ENCODE measurements at regions not wholly inside any gene's neighbourhood (a gene's known extent, or its start where the extent isn't known, plus 50 kb on each side); places are given as distances from the start of the nearest gene placed in this dataset.
"Not testable (repeated sequence)": the region's sequence is repeated elsewhere in the genome, so short reads cannot be mapped to it uniquely, and the experiment has no call there.

DNA sequence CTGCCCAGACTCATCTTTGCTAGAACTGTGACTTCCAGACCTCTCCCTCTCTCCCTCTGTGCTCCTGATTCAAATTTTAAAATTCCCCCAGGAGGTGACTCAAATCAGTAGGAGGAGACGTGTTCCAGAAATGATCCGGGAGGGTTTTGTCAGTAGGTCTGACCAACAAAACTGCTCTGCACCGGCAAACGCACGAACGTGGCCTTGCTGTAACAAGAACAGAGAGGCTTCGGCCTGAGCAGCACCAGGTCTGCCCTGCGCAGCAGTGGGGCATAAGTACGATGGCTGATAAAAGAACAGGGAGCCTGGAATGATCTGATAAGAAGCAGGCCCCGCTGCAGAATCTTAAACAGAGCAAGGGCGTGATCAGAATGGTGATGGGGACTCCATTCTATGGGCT lies 152.7 kb upstream of the AUTS2 start:
- DNase-seq (ENCODE audit: low spot score): no peak

DNA sequence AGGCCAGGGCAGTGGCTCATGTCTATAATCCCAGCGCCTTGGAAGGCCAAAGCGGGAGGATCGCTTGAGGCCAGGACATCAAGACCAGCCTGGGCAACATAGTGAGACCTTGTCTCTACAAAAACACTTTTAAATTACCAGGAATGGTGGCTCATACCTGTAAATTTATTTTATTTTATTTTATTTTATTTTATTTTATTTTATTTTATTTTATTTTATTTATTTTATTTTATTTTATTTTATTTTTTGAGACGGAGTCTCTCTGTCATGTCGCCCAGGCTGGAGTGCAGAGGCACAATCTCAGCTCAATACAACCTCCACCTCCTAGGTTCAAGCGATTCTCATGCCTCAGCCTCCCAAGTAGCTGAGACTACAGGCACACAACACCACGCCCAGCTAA lies 152.1 kb upstream of the AUTS2 start:
- not testable (repeated sequence) for DNase-seq (ENCODE audit: low spot score)

DNA sequence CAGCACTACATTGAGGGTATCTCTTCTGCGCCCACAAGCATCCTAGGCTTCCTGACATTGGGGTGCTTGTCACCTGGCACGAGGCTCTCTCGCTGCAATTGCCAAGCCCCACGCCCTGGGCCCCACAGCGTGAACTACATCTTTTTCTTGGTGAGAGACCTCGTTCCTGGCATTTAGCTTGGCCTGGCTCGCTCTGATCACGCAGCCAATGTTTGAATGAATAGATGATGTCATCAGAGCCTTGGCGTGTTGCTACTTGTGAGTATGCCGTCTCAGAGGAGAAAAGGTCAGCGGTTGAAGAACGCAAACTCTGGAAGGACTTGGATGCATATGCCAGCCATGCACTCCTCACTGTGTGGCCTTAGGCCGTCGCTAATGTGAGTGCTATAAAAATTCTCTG lies 150.2 kb upstream of the AUTS2 start:
- DNase-seq (ENCODE audit: low spot score): no peak

GRCh38 chr7:69450456-69450855 lies 147.8 kb upstream of the AUTS2 start:
- no peak for DNase-seq (ENCODE audit: low spot score)

DNA sequence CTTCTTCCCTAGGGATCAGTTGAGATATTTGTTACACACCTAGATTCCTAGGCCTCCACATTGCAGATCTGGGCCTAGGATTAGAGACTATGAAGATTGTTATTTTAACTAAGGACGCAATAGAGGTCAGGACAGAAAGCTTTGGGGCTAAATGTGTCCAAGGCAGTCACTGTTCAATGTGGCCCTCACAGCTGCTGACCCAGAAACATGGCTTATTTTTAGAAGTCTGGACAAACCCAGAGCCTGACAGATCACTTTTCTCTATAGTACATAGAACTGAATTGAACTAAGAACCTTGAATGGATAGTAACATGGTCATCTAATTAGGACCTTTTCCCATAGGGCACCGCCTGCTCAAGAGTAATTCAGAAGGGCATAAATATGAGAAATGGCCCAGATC lies 146.6 kb upstream of the AUTS2 start:
- DNase-seq (ENCODE audit: low spot score): no peak

GRCh38 chr7:69452797-69453196 lies 145.5 kb upstream of the AUTS2 start:
- no peak for DNase-seq (ENCODE audit: low spot score)

- DNase-seq (ENCODE audit: low spot score): no peak
Observed at GRCh38 chr7:69457595-69458504, 140.4 kb upstream of the AUTS2 start.

GRCh38 chr7:69464035-69464434 lies 134.2 kb upstream of the AUTS2 start:
- DNase-seq (ENCODE audit: low spot score): no peak

DNA sequence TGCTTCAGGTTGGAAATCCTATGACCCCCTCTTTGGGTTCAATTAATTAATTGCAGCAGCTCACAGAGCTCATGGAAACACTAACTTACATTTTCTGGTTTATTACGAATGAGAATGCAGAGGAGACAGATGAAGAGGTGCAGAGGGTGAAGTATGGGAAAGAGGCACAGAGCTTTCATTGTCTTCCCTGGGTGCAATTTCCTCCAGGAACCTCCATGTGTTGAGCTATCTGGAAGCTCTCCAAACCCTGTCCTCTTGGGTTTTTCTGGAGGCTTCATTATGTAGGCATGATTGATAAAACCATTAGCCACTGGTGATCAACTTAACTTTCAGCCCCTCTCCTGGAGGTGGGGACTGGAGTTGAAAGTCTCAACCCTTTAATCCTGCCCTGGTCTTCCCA lies 133.0 kb upstream of the AUTS2 start:
- no peak for DNase-seq (ENCODE audit: low spot score)

- DNase-seq (ENCODE audit: low spot score): no peak
Observed at GRCh38 chr7:69467826-69468225, 130.4 kb upstream of the AUTS2 start.

DNA sequence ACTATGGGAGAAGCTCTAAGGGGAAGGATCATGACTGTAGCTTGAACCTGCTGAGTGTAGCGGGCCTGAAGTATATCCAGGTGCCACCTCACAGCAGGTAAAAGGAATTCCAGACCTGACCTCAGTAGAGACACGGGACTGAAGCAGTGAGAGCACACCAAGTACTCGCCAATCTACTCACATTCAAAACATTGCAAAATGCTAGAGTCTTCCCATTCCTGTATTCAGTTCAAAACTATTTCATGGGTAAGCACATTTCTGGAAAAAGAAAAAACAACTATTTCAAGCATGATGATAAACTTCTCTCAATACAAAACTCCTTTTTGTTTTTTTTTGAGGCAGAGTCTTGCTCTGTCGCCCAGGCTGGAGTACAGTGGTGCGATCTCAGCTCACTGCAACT lies 121.9 kb upstream of the AUTS2 start:
- no peak for DNase-seq (ENCODE audit: low spot score)

GRCh38 chr7:69482676-69483075 lies 115.6 kb upstream of the AUTS2 start:
- DNase-seq (ENCODE audit: low spot score): no peak

- DNase-seq (ENCODE audit: low spot score): no peak
Observed at GRCh38 chr7:69489533-69489932, 108.7 kb upstream of the AUTS2 start.

- DNase-seq (ENCODE audit: low spot score): no peak
Observed at GRCh38 chr7:69498671-69499070, 99.6 kb upstream of the AUTS2 start.

- no peak for DNase-seq (ENCODE audit: low spot score)
Observed at GRCh38 chr7:69502358-69502757, 95.9 kb upstream of the AUTS2 start.

GRCh38 chr7:69504733-69505420 lies 93.4 kb upstream of the AUTS2 start:
- no peak for DNase-seq (ENCODE audit: low spot score)

GRCh38 chr7:69508736-69509135 lies 89.5 kb upstream of the AUTS2 start:
- DNase-seq (ENCODE audit: low spot score): no peak

GRCh38 chr7:69510114-69510513 lies 88.2 kb upstream of the AUTS2 start:
- no peak for DNase-seq (ENCODE audit: low spot score)

- no peak for DNase-seq (ENCODE audit: low spot score)
Observed at GRCh38 chr7:69515495-69516212, 82.6 kb upstream of the AUTS2 start.

DNA sequence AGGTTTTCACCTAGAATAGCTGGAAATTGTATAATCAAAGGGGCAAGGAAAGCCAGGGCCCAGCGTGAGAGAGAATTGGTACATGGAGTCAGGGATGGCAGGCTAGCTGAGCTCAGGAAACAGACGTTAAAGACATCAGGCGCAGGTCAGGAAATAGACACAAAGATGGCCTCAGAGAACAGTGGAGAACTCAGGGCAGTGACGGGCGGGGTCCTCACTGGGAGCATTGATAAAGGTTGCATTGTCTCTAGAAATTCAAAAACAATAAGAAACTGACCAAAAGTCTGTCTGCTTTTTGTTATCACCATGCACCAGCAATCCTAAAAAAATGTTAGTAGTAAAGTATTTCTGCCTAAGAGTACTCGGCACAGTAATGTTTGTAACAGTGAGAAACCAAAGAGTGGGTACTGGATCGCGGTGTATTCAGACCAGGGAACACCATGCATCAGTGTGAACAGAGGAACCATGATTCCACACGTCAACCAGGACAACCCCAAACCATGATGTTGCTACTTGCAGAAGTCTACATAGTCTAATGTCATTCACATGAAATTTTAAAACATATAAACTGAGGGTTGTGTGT lies 81.9 kb upstream of the AUTS2 start:
- no peak for DNase-seq (ENCODE audit: low spot score)

DNA sequence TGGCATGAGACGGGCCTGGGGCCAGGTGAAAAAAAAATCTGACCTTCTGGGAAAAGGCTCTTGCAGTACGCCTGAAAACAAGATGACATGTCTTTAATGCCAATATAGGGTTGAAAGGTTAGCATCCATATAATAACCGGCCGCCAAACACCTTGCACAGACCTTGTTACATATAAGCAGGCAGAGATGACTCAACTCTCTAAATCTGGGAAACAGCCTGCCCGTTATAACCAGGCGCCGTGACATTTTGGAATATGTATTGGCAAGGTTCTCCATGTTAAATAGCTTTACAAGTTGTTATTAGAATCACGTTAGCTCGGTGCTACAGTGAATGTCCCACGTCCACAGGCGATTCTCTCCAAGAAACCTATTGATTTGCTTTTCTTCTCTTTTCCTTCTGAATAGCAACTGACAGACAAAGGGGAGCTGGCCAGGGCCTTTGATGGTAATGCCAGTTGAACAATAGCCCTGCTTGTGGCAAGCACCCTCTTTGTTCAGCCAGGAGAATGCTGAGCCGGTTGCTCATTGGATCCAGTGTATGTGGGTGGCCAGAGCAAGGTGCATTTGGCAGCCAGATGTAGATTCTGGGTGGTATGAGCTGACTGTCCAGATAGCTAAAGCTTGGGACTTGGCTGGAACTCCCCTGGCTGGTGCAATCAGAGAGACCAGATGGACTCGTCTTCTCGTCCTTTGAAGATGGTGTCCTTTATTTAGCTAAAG lies 80.1 kb upstream of the AUTS2 start:
- no peak for DNase-seq (ENCODE audit: low spot score)

GRCh38 chr7:69518705-69519077 lies 79.6 kb upstream of the AUTS2 start:
- no peak for DNase-seq (ENCODE audit: low spot score)

Data from CD4-positive, alpha-beta T cell treated with Interleukin-2 at 100 ng/mL for 4 hours (primary cell).